K562 (cell line): ENCODE measurements at regions not wholly inside any gene's neighbourhood (a gene's known extent, or its start where the extent isn't known, plus 50 kb on each side); places are given as distances from the start of the nearest gene placed in this dataset.

Experiments used
- ASH1L ChIP-seq: fragments of 450-650 bp; IDR thresholded peaks from 2 replicates; pipeline ENCODE4 v1.6.1; 2018; ENCODE audit warnings: borderline replicate concordance, mild to moderate bottlenecking, low read depth; ENCODE audit not compliant: partially characterized antibody
- ATF6 ChIP-seq: sonication (generic); formaldehyde crosslinking; IDR thresholded peaks from 2 replicates; pipeline ENCODE4 v1.4.0; 2020; ENCODE audit warnings: mild to moderate bottlenecking, missing genetic modification reagents
- CHD7 ChIP-seq: fragments of 200-600 bp; sonication (generic); IDR thresholded peaks from one replicate; pipeline ENCODE4 v1.6.1; 2012; ENCODE audit warnings: mild to moderate bottlenecking, low read depth, low read length, inconsistent platforms
- GATAD2B ChIP-seq: fragments of 450-650 bp; IDR thresholded peaks from 2 replicates; pipeline ENCODE4 v1.6.1; 2017; ENCODE audit warnings: mild to moderate bottlenecking, borderline replicate concordance
- GTF2B ChIP-seq: IDR thresholded peaks from 2 replicates; pipeline ENCODE4 v1.6.1; 2011; ENCODE audit not compliant: insufficient read length; ENCODE audit errors: extremely low read depth
- HMG20B ChIP-seq: fragments of 250-450 bp; sonication (Bioruptor Pico); IDR thresholded peaks from 2 replicates; pipeline ENCODE4 v1.5.0; 2021; ENCODE audit warnings: mild to moderate bottlenecking
- POLR2G ChIP-seq: fragments of 200-400 bp; formaldehyde crosslinking; IDR thresholded peaks from 2 replicates; pipeline ENCODE4 v1.6.1; 2017; ENCODE audit warnings: low read depth, mild to moderate bottlenecking, antibody characterized with exemption, low read length, moderate library complexity
- SRSF7 ChIP-seq: fragments of 200-400 bp; formaldehyde crosslinking; optimal IDR thresholded peaks from 2 replicates; pipeline ENCODE3; 2017; ENCODE audit warnings: mild to moderate bottlenecking, low read depth, low read length
- TEAD2 ChIP-seq: fragments of 450-650 bp; IDR thresholded peaks from 2 replicates; pipeline ENCODE4 v1.6.1; 2016; ENCODE audit warnings: missing genetic modification characterization, control low read depth, missing compliant biosample characterization
- TFAP4 ChIP-seq: sonication (generic); formaldehyde crosslinking; IDR thresholded peaks from 2 replicates; pipeline ENCODE4 v1.8.0; 2022; ENCODE audit warnings: missing genetic modification reagents, mild to moderate bottlenecking, moderate library complexity, borderline replicate concordance
- ZNF561 ChIP-seq: fragments of 450-650 bp; formaldehyde crosslinking; conservative IDR thresholded peaks from 2 replicates; pipeline ENCODE4 v1.4.0; 2020; ENCODE audit warnings: mild to moderate bottlenecking, moderate library complexity
- ZNF696 ChIP-seq: fragments of 250-450 bp; sonication (Bioruptor Pico); conservative IDR thresholded peaks from 2 replicates; pipeline ENCODE4 v1.4.0; 2020; ENCODE audit warnings: mild to moderate bottlenecking, moderate library complexity
- ZNF717 ChIP-seq: fragments of 250-450 bp; sonication (Bioruptor Pico); IDR thresholded peaks from 2 replicates; pipeline ENCODE4 v1.5.0; 2021

- TF ChIP-seq CHD7 (no peak), GATAD2B (no peak), ASH1L (no peak), SRSF7 (no peak), GTF2B (no peak), POLR2G (no peak), ZNF561 (CRISPR knock-in tag) (no peak), ZNF696 (no peak), ZNF717 (no peak), TEAD2 (no peak), HMG20B (CRISPR knock-in tag) (no peak), TFAP4 (CRISPR knock-in tag) (peak; percentile 69), ATF6 (no peak)
Measured at GRCh38 chr13:97109841-97110492, 112.2 kb upstream of the MBNL2 start (continued).
